PC-9 (cell line): ENCODE measurements at regions not wholly inside any gene's neighbourhood (a gene's known extent, or its start where the extent isn't known, plus 50 kb on each side); places are given as distances from the start of the nearest gene placed in this dataset.

ENCODE experiments used
- BruUV-seq: library from RNA; stranded (reverse); fragments of 400-500 nt; replicated peaks from 2 replicates; lab custom pipeline; 2021; lab: Mats Ljungman, UMichigan
- CTCF ChIA-PET: fragments of 300-600 bp; sonication (Branson Sonifier 250); formaldehyde crosslinking; loops from one replicate; lab custom pipeline; 2022; ENCODE audit warnings: antibody characterized with exemption; lab: Charles Lee
- POLR2A ChIA-PET: fragments of 300-600 bp; sonication (Branson Sonifier 250); formaldehyde crosslinking; loops from one replicate; lab custom pipeline; 2022; ENCODE audit warnings: antibody characterized with exemption; ENCODE audit not compliant: unreplicated experiment; lab: Charles Lee
- DNase-seq, 2 experiments: peaks; one replicate each; pipeline versions ENCODE4 v3.0.0 to v3.0.0-alpha.2; 2015 to 2022; ENCODE audit warnings: mixed read lengths in 1 of 2
- H2AFZ ChIP-seq: fragments of 200-600 bp; sonication (generic); 2 replicates; pipeline ENCODE4 v1.8.1; 2017; ENCODE audit warnings: antibody characterized with exemption
- H3F3A ChIP-seq: fragments of 200-600 bp; sonication (generic); 2 replicates; pipeline ENCODE4 v1.8.1; 2017; ENCODE audit warnings: antibody characterized with exemption, mild to moderate bottlenecking, low read depth; ENCODE audit not compliant: insufficient read depth
- H3K27ac ChIP-seq: fragments of 200-600 bp; sonication (generic); 2 replicates; pipeline ENCODE4 v1.6.1; 2016; ENCODE audit warnings: mixed run types
- H3K27me3 ChIP-seq: fragments of 200-600 bp; sonication (generic); 2 replicates; pipeline ENCODE4 v1.6.1; 2016; ENCODE audit warnings: low read depth, mixed run types; ENCODE audit not compliant: insufficient read depth
- H3K36me3 ChIP-seq: fragments of 200-600 bp; sonication (generic); 2 replicates; pipeline ENCODE4 v1.6.1; 2016; ENCODE audit warnings: low read depth, mixed run types
- H3K4me1 ChIP-seq: fragments of 200-600 bp; sonication (generic); replicated peaks from 2 replicates; pipeline ENCODE4 v1.6.1; 2016; ENCODE audit warnings: mixed run types; ENCODE audit not compliant: insufficient read depth
- H3K4me2 ChIP-seq: fragments of 200-600 bp; sonication (generic); 2 replicates; pipeline ENCODE4 v1.6.1; 2017; ENCODE audit warnings: mixed run types
- H3K4me3 ChIP-seq: fragments of 200-600 bp; sonication (generic); 2 replicates; pipeline ENCODE4 v1.6.1; 2016; ENCODE audit warnings: mixed run types
- H3K79me2 ChIP-seq: fragments of 200-600 bp; sonication (generic); 2 replicates; pipeline ENCODE4 v1.6.1; 2017; ENCODE audit warnings: low read depth, mixed run types
- H3K9me2 ChIP-seq: fragments of 200-600 bp; sonication (generic); 2 replicates; pipeline ENCODE4 v1.8.1; 2017; ENCODE audit warnings: mild to moderate bottlenecking; ENCODE audit not compliant: insufficient read depth
- H3K9me3 ChIP-seq: fragments of 200-600 bp; sonication (generic); 2 replicates; pipeline ENCODE4 v1.8.1; 2016; ENCODE audit warnings: low read depth; ENCODE audit not compliant: insufficient read depth
- H4K20me1 ChIP-seq: fragments of 200-600 bp; sonication (generic); 2 replicates; pipeline ENCODE4 v1.8.1; 2017; ENCODE audit not compliant: insufficient read depth
- EZH2 ChIP-seq: fragments of 200-600 bp; sonication (generic); IDR thresholded peaks from 2 replicates; pipeline ENCODE4 v1.8.0; 2017; ENCODE audit warnings: antibody characterized with exemption, low read depth
- intact Hi-C: fragments of 100-400 bp; cut with micrococcal nuclease; formaldehyde crosslinking; loops from one replicate; pipeline ENCODE4 v1.10.0; 2022; ENCODE audit not compliant: unreplicated experiment
- TF ChIP-seq, protein P1 (sequence below): fragments of 200-600 bp; sonication (generic); conservative IDR thresholded peaks from 2 replicates; pipeline ENCODE4 v1.6.1; 2017; ENCODE audit warnings: mixed run types, antibody characterized with exemption, mild to moderate bottlenecking, moderate library complexity

DNA sequence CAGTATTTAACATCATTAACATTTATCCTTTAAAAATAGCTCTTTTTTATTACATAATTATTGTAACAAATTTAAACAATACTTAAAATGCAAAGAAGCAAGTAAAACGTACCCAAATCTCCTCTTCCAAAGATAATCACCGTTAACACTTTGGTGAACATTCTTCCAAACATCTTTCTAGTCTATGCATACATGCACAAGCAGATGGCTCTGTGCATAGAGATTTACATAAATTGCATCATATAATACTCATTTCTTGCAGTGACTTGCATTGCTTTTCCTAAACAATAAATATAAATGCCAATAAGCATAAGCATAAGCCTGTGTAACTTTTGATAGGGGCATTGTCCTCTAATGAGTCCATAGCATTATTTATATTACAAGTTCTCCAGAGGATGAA lies 89.4 kb upstream of the PALS2 start:
- Histone ChIP-seq H3K4me2 (no peak overlapping the region), H2AFZ (no peak overlapping the region), H3F3A (peaks cover 1% of the 10 kb centered on the region; the same call in 1 of the 2 replicates), H3K36me3 (no peaks in the 10 kb centered on the region), H3K4me3 (no peak overlapping the region), H3K9me3 (no peaks in the 10 kb centered on the region), H3K4me1 (peaks cover 2% of the 10 kb centered on the region), H3K27ac (no peak overlapping the region), H4K20me1 (no peaks in the 10 kb centered on the region), H3K27me3 (no peaks in the 10 kb centered on the region), H3K9me2 (no peaks in the 10 kb centered on the region), H3K79me2 (no peaks in the 10 kb centered on the region)
- TF ChIP-seq EZH2, result no peak
- TF ChIP-seq, protein P1, sequence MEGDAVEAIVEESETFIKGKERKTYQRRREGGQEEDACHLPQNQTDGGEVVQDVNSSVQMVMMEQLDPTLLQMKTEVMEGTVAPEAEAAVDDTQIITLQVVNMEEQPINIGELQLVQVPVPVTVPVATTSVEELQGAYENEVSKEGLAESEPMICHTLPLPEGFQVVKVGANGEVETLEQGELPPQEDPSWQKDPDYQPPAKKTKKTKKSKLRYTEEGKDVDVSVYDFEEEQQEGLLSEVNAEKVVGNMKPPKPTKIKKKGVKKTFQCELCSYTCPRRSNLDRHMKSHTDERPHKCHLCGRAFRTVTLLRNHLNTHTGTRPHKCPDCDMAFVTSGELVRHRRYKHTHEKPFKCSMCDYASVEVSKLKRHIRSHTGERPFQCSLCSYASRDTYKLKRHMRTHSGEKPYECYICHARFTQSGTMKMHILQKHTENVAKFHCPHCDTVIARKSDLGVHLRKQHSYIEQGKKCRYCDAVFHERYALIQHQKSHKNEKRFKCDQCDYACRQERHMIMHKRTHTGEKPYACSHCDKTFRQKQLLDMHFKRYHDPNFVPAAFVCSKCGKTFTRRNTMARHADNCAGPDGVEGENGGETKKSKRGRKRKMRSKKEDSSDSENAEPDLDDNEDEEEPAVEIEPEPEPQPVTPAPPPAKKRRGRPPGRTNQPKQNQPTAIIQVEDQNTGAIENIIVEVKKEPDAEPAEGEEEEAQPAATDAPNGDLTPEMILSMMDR, result no peak
- ChIA-PET CTCF (no interaction called here), POLR2A (no interaction called here)
- no peak for DNase-seq
- intact Hi-C loops, result no loop called here
- BruUV-seq, result no TSS peak

DNA sequence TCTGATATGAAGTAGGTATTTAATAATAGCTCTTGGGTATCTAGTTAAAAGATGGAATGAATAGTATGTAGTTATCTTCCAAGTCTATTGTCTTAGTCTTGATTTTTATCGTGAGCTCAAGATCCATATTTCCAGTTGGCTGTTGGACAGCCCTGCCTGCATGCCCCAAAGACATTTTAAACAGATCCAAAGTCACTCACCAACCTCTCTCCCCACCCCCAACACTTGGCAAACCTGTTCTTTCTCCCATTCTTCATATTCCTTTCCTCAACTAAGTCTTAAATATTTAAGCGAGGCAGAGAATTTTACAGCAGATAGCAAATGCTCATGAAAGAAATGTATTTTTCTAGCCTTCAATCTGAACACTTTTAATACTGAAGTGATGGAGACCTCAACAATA lies 80.7 kb upstream of the PALS2 start:
- Histone ChIP-seq H3K36me3 (no peaks in the 10 kb centered on the region), H3K27ac (no peak overlapping the region), H4K20me1 (no peaks in the 10 kb centered on the region), H3K9me2 (no peaks in the 10 kb centered on the region), H3K4me3 (no peak overlapping the region), H3K79me2 (no peaks in the 10 kb centered on the region), H3K4me2 (no peak overlapping the region), H3K9me3 (no peaks in the 10 kb centered on the region), H3K4me1 (no peaks in the 10 kb centered on the region), H2AFZ (no peak overlapping the region), H3F3A (no peaks in the 10 kb centered on the region), H3K27me3 (no peaks in the 10 kb centered on the region)
- TF ChIP-seq EZH2, result no peak
- TF ChIP-seq, protein P1, result no peak
- DNase-seq, result no peak
- intact Hi-C loops, result loop anchor here (5.0 kb wide), 1 partner anchor 175 kb away; no protein-coding TSS in a partner anchor
- CTCF ChIA-PET, result no interaction called here
- POLR2A ChIA-PET, result no interaction called here
- BruUV-seq, result no TSS peak

DNA sequence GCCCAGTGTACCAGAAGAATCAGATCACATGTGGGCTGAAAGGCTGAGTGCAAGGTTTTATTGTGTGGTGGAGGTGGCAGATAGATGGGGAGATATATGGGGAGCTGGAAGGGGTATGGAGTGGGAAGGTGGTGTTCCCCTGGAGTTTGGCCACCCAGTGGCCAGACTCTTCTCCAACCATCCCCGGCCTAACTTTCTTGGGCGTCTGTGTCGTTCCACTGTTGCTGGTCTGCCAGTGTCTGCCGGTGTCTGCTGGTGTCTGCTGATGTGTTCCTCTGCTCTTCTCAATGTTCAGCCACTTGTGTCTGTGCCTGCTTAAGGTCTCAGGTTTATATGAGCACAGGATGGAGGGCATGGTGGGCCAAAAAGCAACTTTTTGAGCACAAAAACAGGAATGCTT lies 78.4 kb upstream of the PALS2 start:
- Histone ChIP-seq H3K79me2 (no peaks in the 10 kb centered on the region), H3K9me2 (no peaks in the 10 kb centered on the region), H3K27me3 (no peaks in the 10 kb centered on the region), H3K4me1 (no peaks in the 10 kb centered on the region), H3F3A (no peaks in the 10 kb centered on the region), H4K20me1 (no peaks in the 10 kb centered on the region), H3K27ac (no peak overlapping the region), H3K36me3 (no peaks in the 10 kb centered on the region), H3K4me2 (no peak overlapping the region), H3K9me3 (no peaks in the 10 kb centered on the region), H3K4me3 (no peak overlapping the region), H2AFZ (no peak overlapping the region)
- CTCF ChIA-PET, result no interaction called here
- BruUV-seq, result no TSS peak
- POLR2A ChIA-PET, result no interaction called here
- TF ChIP-seq, protein P1, result no peak
- no peak for TF ChIP-seq EZH2
- intact Hi-C loops, result loop anchor here (5.0 kb wide), 1 partner anchor 172 kb away; no protein-coding TSS in a partner anchor
- DNase-seq, result no peak
